Vagina (tissue), 2 donors: ENCODE measurements at regions not wholly inside any gene's neighbourhood (a gene's known extent, or its start where the extent isn't known, plus 50 kb on each side); places are given as distances from the start of the nearest gene placed in this dataset.
A peak's percentile ranks its signal among the peaks of the same experiment; 100 is the strongest.

Experiments used
- DNase-seq, 2 donors: peaks; one replicate each; pipeline ENCODE4 v3.0.0-alpha.2; 2017; ENCODE audit errors: extremely low spot score in 2 of 2
- H3K27ac ChIP-seq: fragments of 200-600 bp; sonication (generic); one replicate; pipeline ENCODE4 v1.5.1; 2019
- H3K27me3 ChIP-seq: fragments of 200-600 bp; sonication (generic); one replicate; pipeline ENCODE4 v1.5.1; 2019
- H3K36me3 ChIP-seq, 2 donors: fragments of 200-600 bp; sonication (generic); one replicate each; pipeline ENCODE4 v1.5.1; 2017 to 2019
- H3K4me1 ChIP-seq: fragments of 200-600 bp; sonication (generic); one replicate; pipeline ENCODE4 v1.5.1; 2019
- H3K4me3 ChIP-seq, 2 donors: fragments of 200-600 bp; sonication (generic); 1 replicate in 1 of 2; 2 replicates in 1 of 2; pipeline ENCODE4 v1.5.1; 2016 to 2019
- H3K9me3 ChIP-seq: fragments of 200-600 bp; sonication (generic); one replicate; pipeline ENCODE4 v1.5.1; 2019
- CTCF ChIP-seq, 3 experiments: fragments of 450-650 bp in 2 of 3; fragments of 200-600 bp in 1 of 3; sonication (generic) in 1 of 3; IDR thresholded peaks; one replicate each; pipeline ENCODE4 v1.5.1; 2017 to 2019; ENCODE audit warnings: antibody characterized with exemption in 3 of 3, mild to moderate bottlenecking in 2 of 3, moderate library complexity in 2 of 3
- POLR2A ChIP-seq, 2 donors: fragments of 450-650 bp; IDR thresholded peaks; one replicate each; pipeline ENCODE4 v1.6.1; 2017; ENCODE audit warnings: antibody characterized with exemption in 2 of 2, mild to moderate bottlenecking in 2 of 2, moderate library complexity in 2 of 2
- POLR2AphosphoS5 ChIP-seq, 2 donors: sonication (generic); formaldehyde crosslinking; IDR thresholded peaks; one replicate each; pipeline ENCODE4 v1.9.0; 2017; ENCODE audit warnings: antibody characterized with exemption in 2 of 2, mild to moderate bottlenecking in 2 of 2, low read depth in 1 of 2; ENCODE audit not compliant: insufficient read depth in 1 of 2
- intact Hi-C: fragments of 100-400 bp; cut with DNase I; formaldehyde crosslinking; loops from one replicate; pipeline ENCODE4 v1.15.1; 2023

- Histone ChIP-seq H3K27ac (no peak overlapping the region), H3K9me3 (no peaks in the 10 kb centered on the region), H3K27me3 (no peaks in the 10 kb centered on the region), H3K36me3 (no peaks in the 10 kb centered on the region), H3K4me3 (no peak overlapping the region), H3K4me1 (no peaks in the 10 kb centered on the region)
- no peak for TF ChIP-seq POLR2AphosphoS5 (IDR thresholded peaks at IDR 0.05; ENCODE audit: insufficient read depth in 1 of 2, low read depth in 1 of 2)
- TF ChIP-seq CTCF (IDR thresholded peaks at IDR 0.05) = no peak
- no peak for TF ChIP-seq POLR2A (IDR thresholded peaks at IDR 0.05)
- intact Hi-C loops = no loop called here
- no peak for DNase-seq
Observed at GRCh38 chrX:568311-568710, 62.3 kb upstream of the SHOX start.

GRCh38 chrX:572538-573124 lies 58.0 kb upstream of the SHOX start:
- H3K27me3 ChIP-seq = no peaks in the 10 kb centered on the region
- no peaks in the 10 kb centered on the region for H3K9me3 ChIP-seq
- TF ChIP-seq POLR2AphosphoS5 (IDR thresholded peaks at IDR 0.05; ENCODE audit: insufficient read depth in 1 of 2, low read depth in 1 of 2) = no peak
- TF ChIP-seq CTCF (IDR thresholded peaks at IDR 0.05) = no peak
- TF ChIP-seq POLR2A (IDR thresholded peaks at IDR 0.05) = no peak
- H3K4me1 ChIP-seq = no peaks in the 10 kb centered on the region
- no peaks in the 10 kb centered on the region for H3K36me3 ChIP-seq
- no peak overlapping the region for H3K27ac ChIP-seq
- no peak overlapping the region for H3K4me3 ChIP-seq
- intact Hi-C loops = no loop called here
- DNase-seq = no peak

- no peaks in the 10 kb centered on the region for H3K36me3 ChIP-seq
- no peaks in the 10 kb centered on the region for H3K27me3 ChIP-seq
- no peaks in the 10 kb centered on the region for H3K4me1 ChIP-seq
- TF ChIP-seq POLR2A (IDR thresholded peaks at IDR 0.05) (no peak), POLR2AphosphoS5 (IDR thresholded peaks at IDR 0.05; ENCODE audit: insufficient read depth in 1 of 2, low read depth in 1 of 2) (no peak), CTCF (IDR thresholded peaks at IDR 0.05) (no peak)
- no peaks in the 10 kb centered on the region for H3K9me3 ChIP-seq
- no peak overlapping the region for H3K4me3 ChIP-seq
- no peak overlapping the region for H3K27ac ChIP-seq
- intact Hi-C loops = no loop called here
- no peak for DNase-seq
Observed at GRCh38 chrX:574251-574650, 56.3 kb upstream of the SHOX start.

- Histone ChIP-seq H3K36me3 (no peaks in the 10 kb centered on the region), H3K4me3 (no peak overlapping the region), H3K27ac (no peak overlapping the region), H3K4me1 (no peaks in the 10 kb centered on the region), H3K9me3 (no peaks in the 10 kb centered on the region), H3K27me3 (no peaks in the 10 kb centered on the region)
- TF ChIP-seq POLR2AphosphoS5 (IDR thresholded peaks at IDR 0.05; ENCODE audit: insufficient read depth in 1 of 2, low read depth in 1 of 2) (no peak), POLR2A (IDR thresholded peaks at IDR 0.05) (no peak), CTCF (IDR thresholded peaks at IDR 0.05) (no peak)
- no peak for DNase-seq
- intact Hi-C loops = no loop called here
Observed at GRCh38 chrX:574830-575229, 55.8 kb upstream of the SHOX start.

- no peaks in the 10 kb centered on the region for H3K36me3 ChIP-seq
- intact Hi-C loops = no loop called here
- TF ChIP-seq POLR2AphosphoS5 (IDR thresholded peaks at IDR 0.05; ENCODE audit: insufficient read depth in 1 of 2, low read depth in 1 of 2) = no peak
- TF ChIP-seq CTCF (IDR thresholded peaks at IDR 0.05) = no peak
- TF ChIP-seq POLR2A (IDR thresholded peaks at IDR 0.05) = no peak
- no peaks in the 10 kb centered on the region for H3K27me3 ChIP-seq
- no peaks in the 10 kb centered on the region for H3K4me1 ChIP-seq
- H3K4me3 ChIP-seq = no peak overlapping the region
- no peaks in the 10 kb centered on the region for H3K9me3 ChIP-seq
- H3K27ac ChIP-seq = no peak overlapping the region
- DNase-seq = peak in 1 of 2 donors; percentile 25
Observed at GRCh38 chrX:576904-577560, 53.6 kb upstream of the SHOX start.
